ENCODE measurements at regions not wholly inside any gene's neighbourhood (a gene's known extent, or its start where the extent isn't known, plus 50 kb on each side); places are given as distances from the start of the nearest gene placed in this dataset.

- in situ Hi-C loops (cut with HindIII; ENCODE audit: low sequenced_read_pairs), result no loop called here
- DNase-seq (ENCODE audit: low read depth, low spot score), result no peak
- H3K4me3 ChIP-seq (ENCODE audit: low read depth, low read length), result no peak overlapping the region
- no peak for TF ChIP-seq CTCF (IDR thresholded peaks at IDR 0.05; ENCODE audit: low read depth, low read length)
Observed at GRCh38 chr1:234554218-234554697, 55.7 kb downstream of the IRF2BP2 start.

GRCh38 chr1:234553240-234554188 lies 56.5 kb downstream of the IRF2BP2 start:
- peak; percentile 0 for TF ChIP-seq CTCF (IDR thresholded peaks at IDR 0.05; ENCODE audit: low read depth, low read length)
- peak; percentile 83 for DNase-seq (ENCODE audit: low read depth, low spot score)
- in situ Hi-C loops (cut with HindIII; ENCODE audit: low sequenced_read_pairs), result no loop called here
- H3K4me3 ChIP-seq (ENCODE audit: low read depth, low read length), result no peak overlapping the region

GRCh38 chr1:234551032-234551378 lies 59.0 kb downstream of the IRF2BP2 start:
- TF ChIP-seq CTCF (IDR thresholded peaks at IDR 0.05; ENCODE audit: low read depth, low read length), result no peak
- no peak for DNase-seq (ENCODE audit: low read depth, low spot score)
- no peak overlapping the region for H3K4me3 ChIP-seq (ENCODE audit: low read depth, low read length)
- in situ Hi-C loops (cut with HindIII; ENCODE audit: low sequenced_read_pairs), result no loop called here

GRCh38 chr1:234550341-234551031 lies 59.5 kb downstream of the IRF2BP2 start:
- no peak for DNase-seq (ENCODE audit: low read depth, low spot score)
- TF ChIP-seq CTCF (IDR thresholded peaks at IDR 0.05; ENCODE audit: low read depth, low read length), result no peak
- H3K4me3 ChIP-seq (ENCODE audit: low read depth, low read length), result no peak overlapping the region
- in situ Hi-C loops (cut with HindIII; ENCODE audit: low sequenced_read_pairs), result no loop called here

GRCh38 chr1:234549447-234550021 lies 60.4 kb downstream of the IRF2BP2 start:
- DNase-seq (ENCODE audit: low read depth, low spot score), result no peak
- in situ Hi-C loops (cut with HindIII; ENCODE audit: low sequenced_read_pairs), result no loop called here
- H3K4me3 ChIP-seq (ENCODE audit: low read depth, low read length), result no peak overlapping the region

More at GRCh38 chr1:234549447-234550021, 60.4 kb downstream of the IRF2BP2 start:
- TF ChIP-seq CTCF (IDR thresholded peaks at IDR 0.05; ENCODE audit: low read depth, low read length), result no peak
